Dedifferentiated amniotic fluid mesenchymal stem cell (primary cell): ENCODE measurements at regions not wholly inside any gene's neighbourhood (a gene's known extent, or its start where the extent isn't known, plus 50 kb on each side); places are given as distances from the start of the nearest gene placed in this dataset.
A peak's percentile ranks its signal among the peaks of the same experiment; 100 is the strongest.
"Not testable (repeated sequence)": the region's sequence is repeated elsewhere in the genome, so short reads cannot be mapped to it uniquely, and the experiment has no call there.

ENCODE experiments used
- DNase-seq: peaks from one replicate; pipeline ENCODE4 v3.0.0-alpha.2; 2016; ENCODE audit errors: extremely low spot score

GRCh38 chr12:92987362-92987761 lies 58.3 kb upstream of the EEA1 start:
- peak; percentile 91 for DNase-seq

DNA sequence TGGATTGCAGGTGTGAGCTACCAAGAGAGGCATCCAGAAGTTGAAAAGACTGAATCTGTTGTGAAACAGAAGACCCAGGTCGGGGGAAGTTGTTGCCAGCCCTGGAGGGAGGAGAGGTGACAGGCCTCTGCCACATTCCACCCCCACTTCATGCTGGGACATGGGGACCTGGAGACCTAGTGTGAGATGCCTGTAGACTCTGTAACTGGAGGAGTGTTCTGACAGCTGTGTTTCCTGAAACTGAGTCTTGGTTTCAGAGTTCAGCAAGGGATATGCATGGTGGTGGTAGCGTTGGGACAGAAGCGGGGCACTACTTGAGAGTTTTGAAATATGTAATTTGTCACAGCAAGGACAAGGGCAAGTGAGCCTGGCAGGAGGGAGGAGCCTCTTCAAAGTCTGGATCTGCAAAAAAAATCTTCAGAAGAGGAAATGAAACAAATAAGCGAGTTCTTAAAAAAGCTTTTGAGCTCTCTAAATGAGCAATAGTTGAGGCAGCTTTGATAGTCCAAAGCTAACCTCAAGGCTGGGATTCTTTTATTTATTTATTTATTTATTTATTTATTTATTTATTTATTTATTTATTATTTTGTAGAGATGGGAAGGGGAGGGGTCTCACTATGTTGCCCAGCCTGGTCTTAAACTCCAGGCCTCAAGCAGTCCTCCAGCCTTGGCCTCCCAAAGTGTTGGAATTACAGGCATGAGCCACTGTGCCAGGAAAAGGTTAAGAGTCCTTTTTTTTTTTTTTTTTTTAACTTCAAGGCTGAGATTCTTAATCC lies 58.9 kb upstream of the EEA1 start:
- no peak for DNase-seq

GRCh38 chr12:92988622-92989130 lies 59.6 kb upstream of the EEA1 start:
- no peak for DNase-seq

DNA sequence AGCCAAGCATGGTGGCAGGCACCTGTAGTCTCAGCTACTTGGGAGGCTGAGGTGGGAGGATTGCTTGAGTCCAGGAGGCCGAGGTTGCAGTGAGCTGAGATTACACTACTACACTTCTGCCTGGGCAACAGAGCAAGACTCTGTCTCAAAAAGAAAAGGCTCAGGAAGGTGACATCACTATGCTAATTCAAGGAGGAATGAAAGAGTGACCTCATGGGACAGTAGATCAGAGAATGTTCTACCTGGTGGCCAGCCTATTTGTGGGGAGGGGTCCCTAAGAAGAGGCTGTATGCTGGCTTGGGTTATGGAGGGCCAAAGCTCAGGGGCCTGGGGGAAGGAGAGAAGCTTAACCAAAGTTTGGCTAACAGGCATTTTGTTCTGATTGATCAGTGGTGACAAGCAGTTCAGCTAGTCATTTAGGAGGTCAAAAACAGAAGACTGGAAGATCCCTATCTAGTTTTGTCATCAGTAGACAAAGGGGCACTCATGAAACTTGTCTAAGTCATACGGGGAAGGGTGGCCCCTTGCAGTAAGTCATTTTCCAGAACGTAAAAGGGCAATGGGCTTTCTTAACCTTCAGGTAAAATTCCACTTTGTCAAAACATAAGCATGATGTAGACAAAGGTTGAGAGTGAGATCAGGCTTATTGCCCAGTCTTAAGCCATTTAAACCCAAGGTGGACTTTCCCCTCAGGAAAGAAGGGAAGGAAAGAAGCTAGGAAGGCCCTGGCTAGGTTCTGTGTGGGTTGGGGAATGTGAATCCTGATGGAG lies 60.8 kb upstream of the EEA1 start:
- DNase-seq: no peak

- DNase-seq: no peak
Measured at GRCh38 chr12:92991134-92991533, 62.0 kb upstream of the EEA1 start.

DNA sequence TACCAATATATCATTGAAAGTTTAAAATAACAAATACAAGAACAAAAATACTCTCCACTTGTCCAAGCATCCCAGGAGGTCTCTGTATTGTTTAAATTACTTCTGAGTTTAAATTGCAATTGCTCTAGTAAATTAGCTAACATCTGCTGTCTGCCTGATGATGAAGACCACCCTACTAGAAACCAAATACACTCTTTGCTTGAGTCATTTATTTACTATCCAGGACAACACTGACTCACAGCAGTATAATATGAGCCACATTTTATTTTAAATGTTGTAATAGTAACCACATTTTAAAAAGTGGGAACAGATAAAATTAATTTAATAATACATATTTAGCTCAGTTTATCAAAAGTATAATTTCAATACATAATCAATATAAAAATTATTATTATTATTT lies 62.9 kb upstream of the EEA1 start:
- DNase-seq: no peak

- DNase-seq: no peak
Measured at GRCh38 chr12:92993259-92993658, 64.2 kb upstream of the EEA1 start.

DNA sequence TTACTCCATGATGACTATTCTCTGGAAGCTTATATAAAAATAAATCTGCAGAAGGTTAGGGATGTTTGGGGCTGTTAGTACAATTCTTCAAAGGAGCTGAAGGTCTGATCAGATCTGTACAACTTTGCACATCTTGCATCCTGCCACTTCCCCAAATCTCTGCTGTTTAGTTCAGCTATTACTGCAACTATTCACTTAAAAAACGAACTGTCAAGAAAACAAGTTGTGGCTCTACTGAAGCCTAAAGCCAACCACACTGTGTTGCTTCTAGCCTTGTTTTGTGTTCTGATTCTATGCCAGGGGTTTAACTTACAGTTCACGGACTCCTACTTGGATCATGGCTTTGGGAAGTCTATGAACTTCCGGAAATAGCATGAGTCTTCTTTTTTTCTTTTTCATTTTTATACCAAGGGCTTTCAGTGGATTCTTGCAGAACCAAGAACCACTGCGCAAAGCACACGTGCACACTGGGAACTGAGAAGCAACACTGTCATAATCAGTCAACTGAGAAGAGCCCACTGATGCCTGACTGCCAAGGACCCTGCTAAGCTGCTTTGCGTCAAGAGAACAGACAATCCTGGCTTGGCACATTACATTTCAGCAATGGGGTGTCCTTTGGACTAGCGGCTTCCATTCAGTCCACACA lies 66.3 kb upstream of the EEA1 start:
- no peak for DNase-seq

DNA sequence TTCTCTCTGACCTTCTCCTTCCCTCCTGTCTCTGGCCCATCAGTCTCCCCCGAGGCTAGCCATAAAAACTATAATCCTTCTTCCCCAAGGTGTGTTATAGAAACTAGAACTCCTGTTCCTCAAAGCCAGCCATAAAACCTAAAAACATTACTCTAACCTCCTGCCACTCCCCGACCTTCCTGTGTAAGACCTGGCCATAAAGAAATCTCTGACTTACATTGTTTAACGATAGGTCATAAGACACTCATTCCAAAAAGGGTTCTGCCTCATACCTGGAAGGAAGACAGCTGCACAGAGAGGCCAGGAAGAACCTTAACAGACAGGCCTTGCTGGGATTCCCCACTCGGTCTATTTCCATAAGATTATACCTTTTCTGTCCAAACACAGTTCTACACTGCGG lies 70.9 kb upstream of the EEA1 start:
- DNase-seq: no peak

DNA sequence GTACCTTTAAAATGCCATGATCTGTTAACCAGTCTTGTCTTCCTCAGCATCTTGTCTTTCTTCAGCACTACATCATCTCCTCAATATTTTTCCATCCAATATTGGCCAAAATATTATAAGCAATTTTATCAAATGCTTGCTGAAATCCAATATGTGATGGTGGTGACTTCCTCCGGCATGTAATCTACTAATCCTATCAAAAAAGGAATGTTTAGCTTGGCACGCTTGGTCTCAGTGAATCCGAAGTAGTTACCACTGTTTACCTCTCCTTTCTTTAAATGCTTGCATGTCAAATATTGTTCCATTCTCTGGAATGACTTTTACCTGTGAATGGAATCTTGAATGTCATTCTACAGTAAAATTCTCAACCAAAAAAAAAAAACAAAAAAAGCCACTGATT lies 72.3 kb upstream of the EEA1 start:
- no peak for DNase-seq

GRCh38 chr12:93002293-93003054 lies 73.4 kb upstream of the EEA1 start:
- DNase-seq: peak; percentile 77

- DNase-seq: no peak
Measured at GRCh38 chr12:93003531-93004239, 74.6 kb upstream of the EEA1 start.

- no peak for DNase-seq
Measured at GRCh38 chr12:93005928-93006392, 76.9 kb upstream of the EEA1 start.

DNA sequence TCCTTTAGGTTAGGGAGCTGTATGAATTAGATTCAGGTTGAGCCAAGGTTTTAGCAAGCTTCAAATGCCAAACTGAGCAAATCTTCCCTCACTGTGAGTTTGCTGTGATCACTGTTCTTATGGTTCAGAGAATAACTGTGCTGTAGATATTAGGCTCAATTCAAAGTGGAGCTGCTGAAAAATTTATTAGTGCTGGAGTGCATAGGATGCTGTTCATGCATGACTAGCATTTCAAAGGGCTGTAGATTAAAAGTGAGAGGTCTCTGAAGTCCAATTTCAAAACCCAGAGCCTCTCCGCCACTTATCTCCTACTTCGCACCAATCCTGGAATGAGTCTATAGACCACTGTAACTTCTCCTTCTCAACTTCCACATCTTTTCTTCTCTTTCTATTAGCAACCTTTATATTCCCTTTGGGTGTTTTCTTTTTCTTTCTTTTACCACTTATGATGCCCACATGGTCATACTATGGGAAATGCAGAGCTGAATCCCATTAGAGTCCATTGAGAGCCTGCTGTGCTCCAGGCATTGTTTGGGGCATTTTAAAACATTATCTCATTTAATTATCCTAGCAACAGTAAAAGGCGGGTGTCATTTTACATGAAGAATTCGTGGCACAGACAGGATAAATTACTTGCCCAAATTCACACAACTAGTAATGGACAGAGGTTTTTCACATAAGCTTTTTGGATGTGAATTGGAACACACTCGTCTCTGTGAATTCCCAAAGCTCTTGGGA lies 77.5 kb upstream of the EEA1 start:
- DNase-seq: no peak

- DNase-seq: no peak
Measured at GRCh38 chr12:93007544-93007943, 78.4 kb upstream of the EEA1 start.

- no peak for DNase-seq
Measured at GRCh38 chr12:93008044-93008778, 79.1 kb upstream of the EEA1 start.

GRCh38 chr12:93008880-93009279 lies 79.8 kb upstream of the EEA1 start:
- not testable (repeated sequence) for DNase-seq

GRCh38 chr12:93009533-93009932 lies 80.4 kb upstream of the EEA1 start:
- no peak for DNase-seq

DNA sequence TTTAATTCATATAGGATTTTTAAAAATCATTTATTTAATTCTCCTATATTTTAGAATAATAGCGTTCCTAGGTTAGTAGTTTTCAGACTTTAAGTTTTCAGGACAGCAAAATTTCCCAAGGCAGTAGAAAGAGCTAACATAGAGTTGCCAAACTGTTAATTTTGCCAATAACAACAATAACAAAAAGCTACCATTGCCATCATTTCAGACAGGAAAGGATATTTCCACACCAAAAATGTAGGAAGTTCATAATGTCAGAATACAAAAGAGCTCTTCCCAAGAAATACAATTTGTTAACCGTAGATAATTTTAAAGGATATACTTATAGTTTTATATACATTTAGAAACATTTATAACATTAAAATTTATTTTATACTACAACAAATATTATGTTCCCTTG lies 81.4 kb upstream of the EEA1 start:
- DNase-seq: no peak

- no peak for DNase-seq
Measured at GRCh38 chr12:93011100-93011499, 82.0 kb upstream of the EEA1 start.
